WTC11 (cell line): ENCODE measurements at regions not wholly inside any gene's neighbourhood (a gene's known extent, or its start where the extent isn't known, plus 50 kb on each side); places are given as distances from the start of the nearest gene placed in this dataset.
A peak's percentile ranks its signal among the peaks of the same experiment; 100 is the strongest.

Experiments
- ATAC-seq: fragments of 200-7000 bp; cut with Tn5 transposase; 2 replicates; pipeline ENCODE4 v1.10.0; 2021; ENCODE audit warnings: mild to moderate bottlenecking, moderate library complexity
- CTCF ChIA-PET: fragments of 300-600 bp; sonication (Branson Sonifier 250); formaldehyde crosslinking; loops from one replicate; lab custom pipeline; 2021; ENCODE audit warnings: antibody characterized with exemption; lab: Charles Lee
- POLR2A ChIA-PET: fragments of 350-600 bp; sonication (Branson Sonifier 250); formaldehyde crosslinking; loops from one replicate; lab custom pipeline; 2021; ENCODE audit warnings: antibody characterized with exemption; lab: Charles Lee
- DNase-seq: peaks from one replicate; pipeline ENCODE4 v3.0.0; 2021; ENCODE audit warnings: low spot score
- H3K27ac Mint-ChIP-seq: 2 replicates; pipeline ENCODE4 v1.8.0; 2021; ENCODE audit warnings: mixed read lengths
- H3K27me3 Mint-ChIP-seq: 2 replicates; pipeline ENCODE4 v1.8.0; 2021; ENCODE audit warnings: low read depth, mild to moderate bottlenecking, moderate library complexity, mixed read lengths
- H3K36me3 Mint-ChIP-seq: 2 replicates; pipeline ENCODE4 v1.8.0; 2021; ENCODE audit warnings: mixed read lengths
- H3K4me1 Mint-ChIP-seq: 2 replicates; pipeline ENCODE4 v1.8.0; 2022; ENCODE audit warnings: mixed read lengths
- H3K4me3 Mint-ChIP-seq: 2 replicates; pipeline ENCODE4 v1.8.0; 2021; ENCODE audit warnings: mild to moderate bottlenecking, moderate library complexity, mixed read lengths
- H3K9me3 Mint-ChIP-seq: 2 replicates; pipeline ENCODE4 v1.8.0; 2021; ENCODE audit warnings: mixed read lengths
- CREM ChIP-seq: sonication (generic); formaldehyde crosslinking; IDR thresholded peaks from 2 replicates; pipeline ENCODE4 v1.8.1; 2022; ENCODE audit warnings: mild to moderate bottlenecking, missing genetic modification reagents, moderate library complexity
- GRHL2 ChIP-seq: fragments of 250-450 bp; sonication (Bioruptor Pico); IDR thresholded peaks from 2 replicates; pipeline ENCODE4 v1.8.0; 2022; ENCODE audit warnings: mild to moderate bottlenecking, moderate library complexity; ENCODE audit not compliant: insufficient replicate concordance, severe bottlenecking
- NFATC4 ChIP-seq: fragments of 250-450 bp; sonication (Bioruptor Pico); IDR thresholded peaks from 2 replicates; pipeline ENCODE4 v1.9.0; 2021; ENCODE audit warnings: mild to moderate bottlenecking
- NFYB ChIP-seq: sonication (generic); formaldehyde crosslinking; conservative IDR thresholded peaks from 2 replicates; pipeline ENCODE4 v1.8.0; 2022; ENCODE audit warnings: low read depth, missing genetic modification reagents
- OVOL2 ChIP-seq: fragments of 250-450 bp; sonication (Bioruptor Pico); IDR thresholded peaks from 2 replicates; pipeline ENCODE4 v1.9.0; 2021; ENCODE audit warnings: mild to moderate bottlenecking, borderline replicate concordance
- SMAD4 ChIP-seq: sonication (generic); formaldehyde crosslinking; IDR thresholded peaks from 2 replicates; pipeline ENCODE4 v1.8.0; 2022; ENCODE audit warnings: mild to moderate bottlenecking, missing genetic modification reagents
- TEAD4 ChIP-seq: sonication (generic); formaldehyde crosslinking; IDR thresholded peaks from 2 replicates; pipeline ENCODE4 v1.8.0; 2022; ENCODE audit warnings: mild to moderate bottlenecking, missing genetic modification reagents
- TP53 ChIP-seq: sonication (generic); formaldehyde crosslinking; IDR thresholded peaks from 2 replicates; pipeline ENCODE4 v1.8.1; 2023; ENCODE audit warnings: mild to moderate bottlenecking, missing genetic modification reagents
- ZNF138 ChIP-seq: sonication (generic); formaldehyde crosslinking; conservative IDR thresholded peaks from 2 replicates; pipeline ENCODE4 v1.8.1; 2022; ENCODE audit warnings: mild to moderate bottlenecking, moderate library complexity, missing genetic modification reagents
- ZNF263 ChIP-seq: sonication (generic); formaldehyde crosslinking; IDR thresholded peaks from 2 replicates; pipeline ENCODE4 v1.8.1; 2022; ENCODE audit warnings: low read depth, mild to moderate bottlenecking, moderate library complexity, missing genetic modification reagents
- ZNF317 ChIP-seq: sonication (generic); formaldehyde crosslinking; IDR thresholded peaks from 2 replicates; pipeline ENCODE4 v1.8.1; 2023; ENCODE audit warnings: low read depth, mild to moderate bottlenecking, moderate library complexity, missing genetic modification reagents, borderline replicate concordance
- ZNF396 ChIP-seq: fragments of 250-450 bp; sonication (Bioruptor Pico); IDR thresholded peaks from 2 replicates; pipeline ENCODE4 v1.8.0; 2021; ENCODE audit warnings: mild to moderate bottlenecking, moderate library complexity, borderline replicate concordance
- TF ChIP-seq, protein P1 (sequence below): sonication (generic); formaldehyde crosslinking; IDR thresholded peaks from 2 replicates; pipeline ENCODE4 v1.8.0; 2022; ENCODE audit warnings: mild to moderate bottlenecking, missing genetic modification reagents
- TF ChIP-seq, protein P2 (sequence below): sonication (generic); formaldehyde crosslinking; IDR thresholded peaks from 2 replicates; pipeline ENCODE4 v1.8.1; 2022; ENCODE audit warnings: missing genetic modification reagents, borderline replicate concordance
- TF ChIP-seq, protein P3 (sequence below): fragments of 250-450 bp; sonication (Bioruptor Pico); IDR thresholded peaks from 2 replicates; pipeline ENCODE4 v1.8.0; 2021; ENCODE audit warnings: mild to moderate bottlenecking
- TF ChIP-seq, protein P4 (sequence below): sonication (generic); formaldehyde crosslinking; conservative IDR thresholded peaks from 2 replicates; pipeline ENCODE4 v1.8.1; 2022; ENCODE audit warnings: mild to moderate bottlenecking, missing genetic modification reagents
- TF ChIP-seq, protein P5 (sequence below): sonication (generic); formaldehyde crosslinking; IDR thresholded peaks from 2 replicates; pipeline ENCODE4 v1.8.1; 2022; ENCODE audit warnings: low read depth, missing genetic modification reagents, borderline replicate concordance
- TF ChIP-seq, protein P6 (sequence below): sonication (generic); formaldehyde crosslinking; IDR thresholded peaks from 2 replicates; pipeline ENCODE4 v1.8.0; 2022; ENCODE audit warnings: mild to moderate bottlenecking, missing genetic modification reagents
- TF ChIP-seq, protein P7 (sequence below): sonication (generic); formaldehyde crosslinking; IDR thresholded peaks from 2 replicates; pipeline ENCODE4 v1.8.0; 2023; ENCODE audit warnings: mild to moderate bottlenecking, missing genetic modification reagents
- TF ChIP-seq, protein P8 (sequence below): sonication (generic); formaldehyde crosslinking; IDR thresholded peaks from 2 replicates; pipeline ENCODE4 v1.8.1; 2022; ENCODE audit warnings: low read depth, mild to moderate bottlenecking, moderate library complexity, missing genetic modification reagents, borderline replicate concordance

DNA sequence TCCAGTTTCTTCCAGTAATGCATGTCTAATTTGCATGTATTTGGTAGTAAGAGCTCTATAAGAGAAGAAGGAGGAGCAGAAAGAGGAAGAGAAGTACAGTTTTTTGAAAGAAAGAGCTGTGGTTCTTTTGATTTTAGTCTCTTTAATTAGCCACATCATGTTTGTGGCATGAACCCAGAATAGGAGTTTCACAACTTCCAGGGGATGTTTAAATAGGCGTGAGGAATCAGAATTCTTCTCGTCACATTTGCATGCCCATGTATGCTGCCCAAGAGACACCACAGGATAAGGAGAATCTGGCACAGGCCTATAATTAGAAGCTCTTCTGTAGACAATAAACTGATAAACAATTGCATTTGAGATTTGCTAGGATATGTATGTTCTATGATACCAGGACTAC, 78.7 kb downstream of the GAS1 start (continued):
- TF ChIP-seq NFYB (CRISPR knock-in tag) (no peak), SMAD4 (CRISPR knock-in tag) (no peak), NFATC4 (CRISPR knock-in tag) (no peak), ZNF317 (CRISPR knock-in tag) (no peak), ZNF396 (CRISPR knock-in tag) (no peak), ZNF138 (CRISPR knock-in tag) (no peak), ZNF263 (CRISPR knock-in tag) (no peak)
- TF ChIP-seq, protein P1, sequence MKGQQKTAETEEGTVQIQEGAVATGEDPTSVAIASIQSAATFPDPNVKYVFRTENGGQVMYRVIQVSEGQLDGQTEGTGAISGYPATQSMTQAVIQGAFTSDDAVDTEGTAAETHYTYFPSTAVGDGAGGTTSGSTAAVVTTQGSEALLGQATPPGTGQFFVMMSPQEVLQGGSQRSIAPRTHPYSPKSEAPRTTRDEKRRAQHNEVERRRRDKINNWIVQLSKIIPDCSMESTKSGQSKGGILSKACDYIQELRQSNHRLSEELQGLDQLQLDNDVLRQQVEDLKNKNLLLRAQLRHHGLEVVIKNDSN (CRISPR knock-in tag) = no peak
- TF ChIP-seq, protein P2, sequence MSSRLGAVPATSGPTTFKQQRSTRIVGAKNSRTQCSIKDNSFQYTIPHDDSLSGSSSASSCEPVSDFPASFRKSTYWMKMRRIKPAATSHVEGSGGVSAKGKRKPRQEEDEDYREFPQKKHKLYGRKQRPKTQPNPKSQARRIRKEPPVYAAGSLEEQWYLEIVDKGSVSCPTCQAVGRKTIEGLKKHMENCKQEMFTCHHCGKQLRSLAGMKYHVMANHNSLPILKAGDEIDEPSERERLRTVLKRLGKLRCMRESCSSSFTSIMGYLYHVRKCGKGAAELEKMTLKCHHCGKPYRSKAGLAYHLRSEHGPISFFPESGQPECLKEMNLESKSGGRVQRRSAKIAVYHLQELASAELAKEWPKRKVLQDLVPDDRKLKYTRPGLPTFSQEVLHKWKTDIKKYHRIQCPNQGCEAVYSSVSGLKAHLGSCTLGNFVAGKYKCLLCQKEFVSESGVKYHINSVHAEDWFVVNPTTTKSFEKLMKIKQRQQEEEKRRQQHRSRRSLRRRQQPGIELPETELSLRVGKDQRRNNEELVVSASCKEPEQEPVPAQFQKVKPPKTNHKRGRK = no peak
- TF ChIP-seq, protein P3, sequence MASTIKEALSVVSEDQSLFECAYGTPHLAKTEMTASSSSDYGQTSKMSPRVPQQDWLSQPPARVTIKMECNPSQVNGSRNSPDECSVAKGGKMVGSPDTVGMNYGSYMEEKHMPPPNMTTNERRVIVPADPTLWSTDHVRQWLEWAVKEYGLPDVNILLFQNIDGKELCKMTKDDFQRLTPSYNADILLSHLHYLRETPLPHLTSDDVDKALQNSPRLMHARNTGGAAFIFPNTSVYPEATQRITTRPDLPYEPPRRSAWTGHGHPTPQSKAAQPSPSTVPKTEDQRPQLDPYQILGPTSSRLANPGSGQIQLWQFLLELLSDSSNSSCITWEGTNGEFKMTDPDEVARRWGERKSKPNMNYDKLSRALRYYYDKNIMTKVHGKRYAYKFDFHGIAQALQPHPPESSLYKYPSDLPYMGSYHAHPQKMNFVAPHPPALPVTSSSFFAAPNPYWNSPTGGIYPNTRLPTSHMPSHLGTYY (CRISPR knock-in tag) = no peak
- TF ChIP-seq, all 79 proteins: peak for 0

DNA sequence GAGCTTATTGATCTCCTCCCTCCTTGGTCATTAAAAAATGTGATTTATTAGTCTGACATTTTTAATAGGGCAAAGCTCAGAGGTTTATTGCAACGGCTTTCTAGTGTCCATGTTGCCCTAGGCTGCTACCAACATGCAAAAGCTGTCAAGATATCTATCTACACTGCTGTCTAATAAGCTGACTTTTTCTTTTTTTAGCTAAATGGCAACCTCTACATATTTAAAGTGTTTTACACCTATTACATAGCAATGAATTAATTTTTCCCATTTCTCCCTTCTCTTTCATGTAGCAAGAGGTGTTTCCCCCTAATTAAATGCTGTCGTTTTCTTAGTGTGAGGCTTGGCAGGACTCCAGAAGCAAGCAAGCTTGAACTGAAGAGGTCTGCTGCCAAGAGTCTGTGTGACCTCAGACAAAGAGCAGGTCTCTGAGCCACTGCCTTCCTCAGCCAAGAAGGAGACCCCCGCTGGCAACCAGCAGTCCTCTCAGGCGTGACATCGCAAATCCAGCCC, 79.4 kb downstream of the GAS1 start:
- CTCF ChIA-PET = no interaction called here

DNA sequence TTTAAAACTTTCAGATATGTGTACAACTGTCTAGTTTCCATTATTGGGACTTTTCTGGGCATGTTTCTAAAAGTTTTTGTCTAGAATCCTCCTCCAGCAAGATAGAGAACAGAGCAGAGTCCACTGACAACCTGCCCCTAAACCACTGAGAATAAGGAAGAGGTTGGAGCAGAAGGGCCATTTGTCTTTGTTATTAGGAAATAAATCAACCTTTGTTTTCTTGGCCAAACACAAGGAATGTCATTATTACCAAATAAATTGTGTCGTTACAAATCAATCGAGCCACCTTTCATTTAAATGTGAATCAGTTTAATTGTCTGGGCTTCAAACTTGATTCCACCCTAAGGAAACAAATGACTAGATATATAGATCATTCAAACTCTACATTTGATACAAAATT, 81.4 kb downstream of the GAS1 start:
- CTCF ChIA-PET = no interaction called here
- H3K36me3 Mint-ChIP-seq = no peaks in the 10 kb centered on the region
- H3K4me3 Mint-ChIP-seq = no peak overlapping the region
- POLR2A ChIA-PET = no interaction called here
- H3K4me1 Mint-ChIP-seq = peaks cover 8% of the 10 kb centered on the region
- H3K9me3 Mint-ChIP-seq = no peaks in the 10 kb centered on the region
- no peak for TF ChIP-seq OVOL2 (CRISPR knock-in tag)
- TF ChIP-seq, protein P4, sequence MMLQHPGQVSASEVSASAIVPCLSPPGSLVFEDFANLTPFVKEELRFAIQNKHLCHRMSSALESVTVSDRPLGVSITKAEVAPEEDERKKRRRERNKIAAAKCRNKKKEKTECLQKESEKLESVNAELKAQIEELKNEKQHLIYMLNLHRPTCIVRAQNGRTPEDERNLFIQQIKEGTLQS (CRISPR knock-in tag) = no peak
- H3K27ac Mint-ChIP-seq = no peak overlapping the region
- DNase-seq (no peak), ATAC-seq (no peak)
- no peaks in the 10 kb centered on the region; the same call in 1 of the 2 replicates for H3K27me3 Mint-ChIP-seq

More for the DNA sequence above, 79.4 kb downstream of the GAS1 start:
- POLR2A ChIA-PET = no interaction called here
- Mint-ChIP-seq H3K4me1 (peaks cover 7% of the 10 kb centered on the region), H3K36me3 (no peaks in the 10 kb centered on the region), H3K9me3 (no peaks in the 10 kb centered on the region), H3K4me3 (no peak overlapping the region), H3K27me3 (no peaks in the 10 kb centered on the region; the same call in 1 of the 2 replicates), H3K27ac (no peak overlapping the region)
- TF ChIP-seq ZNF138 (CRISPR knock-in tag) = no peak
- TF ChIP-seq, protein P5, sequence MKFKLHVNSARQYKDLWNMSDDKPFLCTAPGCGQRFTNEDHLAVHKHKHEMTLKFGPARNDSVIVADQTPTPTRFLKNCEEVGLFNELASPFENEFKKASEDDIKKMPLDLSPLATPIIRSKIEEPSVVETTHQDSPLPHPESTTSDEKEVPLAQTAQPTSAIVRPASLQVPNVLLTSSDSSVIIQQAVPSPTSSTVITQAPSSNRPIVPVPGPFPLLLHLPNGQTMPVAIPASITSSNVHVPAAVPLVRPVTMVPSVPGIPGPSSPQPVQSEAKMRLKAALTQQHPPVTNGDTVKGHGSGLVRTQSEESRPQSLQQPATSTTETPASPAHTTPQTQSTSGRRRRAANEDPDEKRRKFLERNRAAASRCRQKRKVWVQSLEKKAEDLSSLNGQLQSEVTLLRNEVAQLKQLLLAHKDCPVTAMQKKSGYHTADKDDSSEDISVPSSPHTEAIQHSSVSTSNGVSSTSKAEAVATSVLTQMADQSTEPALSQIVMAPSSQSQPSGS (CRISPR knock-in tag) = no peak
- DNase-seq = peak; percentile 20
- ATAC-seq = peak; percentile 77

DNA sequence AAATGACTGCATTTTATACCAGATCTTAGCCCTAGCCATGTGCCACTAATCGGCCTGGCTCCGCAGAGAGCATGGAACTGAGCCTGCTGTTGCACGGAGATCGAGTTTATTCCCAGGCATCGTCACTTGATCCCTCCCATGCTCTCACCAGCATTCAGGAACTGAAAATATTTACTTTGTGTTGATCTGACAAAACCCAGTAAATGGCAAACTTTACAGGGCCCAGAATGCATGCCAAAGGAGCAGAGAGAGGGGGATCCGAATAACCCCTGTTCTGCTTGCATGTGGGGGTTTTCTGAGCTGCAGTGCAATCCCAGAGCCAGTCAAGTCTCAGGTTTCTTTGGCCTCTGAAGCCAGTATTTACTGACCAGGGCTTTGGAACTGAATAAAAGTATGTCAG, 87.3 kb downstream of the GAS1 start:
- Mint-ChIP-seq H3K27ac (no peak overlapping the region), H3K4me3 (no peak overlapping the region), H3K27me3 (peaks cover 7% of the 10 kb centered on the region), H3K36me3 (no peaks in the 10 kb centered on the region), H3K4me1 (peaks cover 29% of the 10 kb centered on the region), H3K9me3 (no peaks in the 10 kb centered on the region)
- CTCF ChIA-PET = interaction anchor here (0.5 to 1.7 kb wide), 3 partner anchors 34 to 403 kb away, joined by 4 to 5 read pairs (median 4); no protein-coding TSS in a partner anchor
- DNase-seq (no peak), ATAC-seq (peak; percentile 46)
- POLR2A ChIA-PET = interaction anchor here (0.6 kb wide), 1 partner anchor 228 kb away, joined by 6 read pairs; no protein-coding TSS in a partner anchor
- no peak for TF ChIP-seq TP53 (CRISPR knock-in tag)
- TF ChIP-seq TEAD4 (CRISPR knock-in tag) = no peak
- TF ChIP-seq, protein P6, sequence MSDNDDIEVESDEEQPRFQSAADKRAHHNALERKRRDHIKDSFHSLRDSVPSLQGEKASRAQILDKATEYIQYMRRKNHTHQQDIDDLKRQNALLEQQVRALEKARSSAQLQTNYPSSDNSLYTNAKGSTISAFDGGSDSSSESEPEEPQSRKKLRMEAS (CRISPR knock-in tag) = no peak
- TF ChIP-seq, protein P7, sequence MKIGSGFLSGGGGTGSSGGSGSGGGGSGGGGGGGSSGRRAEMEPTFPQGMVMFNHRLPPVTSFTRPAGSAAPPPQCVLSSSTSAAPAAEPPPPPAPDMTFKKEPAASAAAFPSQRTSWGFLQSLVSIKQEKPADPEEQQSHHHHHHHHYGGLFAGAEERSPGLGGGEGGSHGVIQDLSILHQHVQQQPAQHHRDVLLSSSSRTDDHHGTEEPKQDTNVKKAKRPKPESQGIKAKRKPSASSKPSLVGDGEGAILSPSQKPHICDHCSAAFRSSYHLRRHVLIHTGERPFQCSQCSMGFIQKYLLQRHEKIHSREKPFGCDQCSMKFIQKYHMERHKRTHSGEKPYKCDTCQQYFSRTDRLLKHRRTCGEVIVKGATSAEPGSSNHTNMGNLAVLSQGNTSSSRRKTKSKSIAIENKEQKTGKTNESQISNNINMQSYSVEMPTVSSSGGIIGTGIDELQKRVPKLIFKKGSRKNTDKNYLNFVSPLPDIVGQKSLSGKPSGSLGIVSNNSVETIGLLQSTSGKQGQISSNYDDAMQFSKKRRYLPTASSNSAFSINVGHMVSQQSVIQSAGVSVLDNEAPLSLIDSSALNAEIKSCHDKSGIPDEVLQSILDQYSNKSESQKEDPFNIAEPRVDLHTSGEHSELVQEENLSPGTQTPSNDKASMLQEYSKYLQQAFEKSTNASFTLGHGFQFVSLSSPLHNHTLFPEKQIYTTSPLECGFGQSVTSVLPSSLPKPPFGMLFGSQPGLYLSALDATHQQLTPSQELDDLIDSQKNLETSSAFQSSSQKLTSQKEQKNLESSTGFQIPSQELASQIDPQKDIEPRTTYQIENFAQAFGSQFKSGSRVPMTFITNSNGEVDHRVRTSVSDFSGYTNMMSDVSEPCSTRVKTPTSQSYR (CRISPR knock-in tag) = no peak
- no peak for TF ChIP-seq CREM
- TF ChIP-seq GRHL2 (CRISPR knock-in tag) = no peak
- TF ChIP-seq, protein P8, sequence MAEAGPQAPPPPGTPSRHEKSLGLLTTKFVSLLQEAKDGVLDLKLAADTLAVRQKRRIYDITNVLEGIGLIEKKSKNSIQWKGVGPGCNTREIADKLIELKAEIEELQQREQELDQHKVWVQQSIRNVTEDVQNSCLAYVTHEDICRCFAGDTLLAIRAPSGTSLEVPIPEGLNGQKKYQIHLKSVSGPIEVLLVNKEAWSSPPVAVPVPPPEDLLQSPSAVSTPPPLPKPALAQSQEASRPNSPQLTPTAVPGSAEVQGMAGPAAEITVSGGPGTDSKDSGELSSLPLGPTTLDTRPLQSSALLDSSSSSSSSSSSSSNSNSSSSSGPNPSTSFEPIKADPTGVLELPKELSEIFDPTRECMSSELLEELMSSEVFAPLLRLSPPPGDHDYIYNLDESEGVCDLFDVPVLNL = no peak
